Stomach (tissue), 4 donors: ENCODE measurements at regions not wholly inside any gene's neighbourhood (a gene's known extent, or its start where the extent isn't known, plus 50 kb on each side); places are given as distances from the start of the nearest gene placed in this dataset.

ENCODE experiments used
- CTCF ChIP-seq, 7 experiments: fragments of 450-650 bp in 4 of 7; fragments of 200-600 bp in 3 of 7; sonication (generic) in 3 of 7; IDR thresholded peaks; one replicate each; pipeline ENCODE4 v1.5.1; 2016 to 2019; ENCODE audit warnings: antibody characterized with exemption in 7 of 7, control low read depth in 2 of 7, mild to moderate bottlenecking in 1 of 7
- POLR2AphosphoS5 ChIP-seq, 3 donors: sonication (generic); formaldehyde crosslinking; IDR thresholded peaks; one replicate each; pipeline ENCODE4 v1.6.1; 2016; ENCODE audit warnings: antibody characterized with exemption in 3 of 3

GRCh38 chr3:86175593-86176444 is 815.1 kb downstream of the VGLL3 start:
- TF ChIP-seq POLR2AphosphoS5 (IDR thresholded peaks at IDR 0.05), result no peak
- TF ChIP-seq CTCF (IDR thresholded peaks at IDR 0.05), result no peak
